B cell (primary cell): ENCODE measurements at regions not wholly inside any gene's neighbourhood (a gene's known extent, or its start where the extent isn't known, plus 50 kb on each side); places are given as distances from the start of the nearest gene placed in this dataset.

Experiments
- ATAC-seq: fragments of 200-7000 bp; cut with Tn5 transposase; one replicate; pipeline ENCODE4 v1.10.0; 2021; ENCODE audit warnings: low read depth, mild to moderate bottlenecking, moderate number of reproducible peaks, moderate library complexity
- CTCF ChIA-PET: fragments of 350-600 bp; sonication (Branson Sonifier 250); formaldehyde crosslinking; loops from one replicate; lab custom pipeline; 2021; ENCODE audit warnings: antibody characterized with exemption, inconsistent platforms; lab: Charles Lee
- POLR2A ChIA-PET: fragments of 350-600 bp; sonication (Branson Sonifier 250); formaldehyde crosslinking; loops from one replicate; lab custom pipeline; 2021; ENCODE audit warnings: antibody characterized with exemption; lab: Charles Lee
- DNase-seq: peaks from one replicate; pipeline ENCODE4 v3.0.0; 2013
- H2AFZ ChIP-seq: 2 replicates; pipeline ENCODE4 v1.6.1; 2012; ENCODE audit warnings: mild to moderate bottlenecking, low read depth, low read length; ENCODE audit not compliant: insufficient read depth, poor library complexity, severe bottlenecking
- H3K27ac ChIP-seq, 2 donors: 1 replicate in 1 of 2; 2 replicates in 1 of 2; pipeline ENCODE4 v1.5.1; 2012 to 2013; ENCODE audit warnings: low read length in 2 of 2, mild to moderate bottlenecking in 2 of 2, moderate library complexity in 1 of 2
- H3K27me3 ChIP-seq, 4 experiments: fragments of 200-600 bp in 1 of 4; sonication (generic) in 1 of 4; replicated peaks in 1 of 4; 1 replicate in 2 of 4; 2 replicates in 2 of 4; pipeline versions ENCODE4 v1.6.1 to v1.7.0; 2013 to 2016; ENCODE audit warnings: low read length in 3 of 4, mild to moderate bottlenecking in 2 of 4, mixed read lengths in 1 of 4, moderate library complexity in 1 of 4; ENCODE audit not compliant: insufficient read depth in 4 of 4, control insufficient read depth in 3 of 4; ENCODE audit errors: control extremely low read depth in 1 of 4
- H3K36me3 ChIP-seq, 2 experiments: replicated peaks in 1 of 2; 1 replicate in 1 of 2; 2 replicates in 1 of 2; pipeline versions ENCODE4 v1.6.1 to v1.7.1; 2013; ENCODE audit warnings: low read length in 1 of 2; ENCODE audit not compliant: insufficient read depth in 2 of 2, control insufficient read depth in 1 of 2; ENCODE audit errors: control extremely low read depth in 1 of 2, extremely low read depth in 1 of 2
- H3K4me1 ChIP-seq, 2 donors: fragments of 200-600 bp in 1 of 2; sonication (generic) in 1 of 2; 1 replicate in 1 of 2; 2 replicates in 1 of 2; pipeline versions ENCODE4 v1.5.1 to v1.6.1; 2013 to 2017; ENCODE audit warnings: low read length in 2 of 2; ENCODE audit not compliant: control insufficient read depth in 2 of 2, insufficient read depth in 2 of 2
- H3K4me2 ChIP-seq: replicated peaks from 2 replicates; pipeline ENCODE3; 2012; ENCODE audit warnings: mild to moderate bottlenecking, low read depth, low read length; ENCODE audit not compliant: poor library complexity, severe bottlenecking
- H3K4me3 ChIP-seq, 5 experiments: fragments of 200-600 bp in 1 of 5; sonication (generic) in 1 of 5; 1 replicate in 3 of 5; 2 replicates in 2 of 5; pipeline versions ENCODE4 v1.5.1 to v1.7.0; 2011 to 2016; ENCODE audit warnings: low read length in 4 of 5, mild to moderate bottlenecking in 4 of 5, low read depth in 2 of 5, control low read depth in 1 of 5, moderate library complexity in 1 of 5; ENCODE audit not compliant: insufficient read depth in 1 of 5; ENCODE audit errors: control extremely low read depth in 1 of 5, extremely low read depth in 1 of 5
- H3K79me2 ChIP-seq: fragments of 200-600 bp; sonication (generic); one replicate; pipeline ENCODE4 v1.6.0; 2016; ENCODE audit warnings: low read length; ENCODE audit not compliant: control insufficient read depth, insufficient read depth
- H3K9ac ChIP-seq: fragments of 200-600 bp; sonication (generic); 2 replicates; pipeline ENCODE4 v1.6.1; 2017; ENCODE audit warnings: mild to moderate bottlenecking, low read length, moderate library complexity
- H3K9me3 ChIP-seq, 3 donors: one replicate each; pipeline versions ENCODE4 v1.6.1 to v1.7.1; 2013; ENCODE audit warnings: low read length in 2 of 3; ENCODE audit not compliant: control insufficient read depth in 2 of 3, insufficient read depth in 1 of 3; ENCODE audit errors: control extremely low read depth in 1 of 3
- H4K20me1 ChIP-seq: 2 replicates; pipeline ENCODE4 v1.6.0; 2012; ENCODE audit warnings: mild to moderate bottlenecking, low read length; ENCODE audit not compliant: insufficient read depth, control insufficient read depth, poor library complexity, severe bottlenecking
- H3K27ac Mint-ChIP-seq: one replicate; pipeline ENCODE4 v1.8.0; 2021; ENCODE audit warnings: mixed read lengths
- H3K27me3 Mint-ChIP-seq: one replicate; pipeline ENCODE4 v1.8.0; 2021; ENCODE audit warnings: mixed read lengths
- H3K4me1 Mint-ChIP-seq: one replicate; pipeline ENCODE4 v1.8.0; 2021; ENCODE audit warnings: mixed read lengths
- H3K4me3 Mint-ChIP-seq: one replicate; pipeline ENCODE4 v1.8.0; 2021; ENCODE audit warnings: mixed read lengths
- H3K9me3 Mint-ChIP-seq: one replicate; pipeline ENCODE4 v1.8.0; 2022; ENCODE audit warnings: mixed read lengths; ENCODE audit not compliant: insufficient read depth
- CTCF ChIP-seq: fragments of 200-600 bp; IDR thresholded peaks from one replicate; pipeline ENCODE4 v1.8.0; 2022; ENCODE audit warnings: antibody characterized with exemption, mild to moderate bottlenecking
- EZH2 ChIP-seq: IDR thresholded peaks from 2 replicates; pipeline ENCODE4 v1.6.1; 2012; ENCODE audit warnings: borderline replicate concordance, low read depth, mild to moderate bottlenecking, moderate library complexity, low read length; ENCODE audit not compliant: insufficient read depth, poor library complexity, severe bottlenecking
- WGBS: methylation state at CpG from one replicate; pipeline ENCODE4 v1.1.5; 2013; ENCODE audit warnings: missing lambda C conversion rate; ENCODE audit not compliant: insufficient coverage; 5-methylcytosine and 5-hydroxymethylcytosine counted together
- intact Hi-C: fragments of 100-400 bp; cut with micrococcal nuclease; formaldehyde crosslinking; loops from one replicate; pipeline ENCODE4 v1.10.0; 2022

- ATAC-seq: no peak
These were observed 118.0 kb upstream of the PAXBP1 start for GRCh38 chr21:32889596-32889995.

GRCh38 chr21:32894321-32894720 is 122.8 kb upstream of the PAXBP1 start:
- Histone ChIP-seq H3K9me3 (peaks cover 0 to 4% (median 0%) of the 10 kb centered on the region in 3 donors), H3K27ac (no peak overlapping the region), H3K4me3 (no peak overlapping the region), H3K36me3 (no peaks in the 10 kb centered on the region), H3K9ac (no peak overlapping the region), H3K4me1 (peaks cover 0 to 6% of the 10 kb centered on the region in 2 donors), H3K27me3 (peaks cover 0 to 7% (median 3%) of the 10 kb centered on the region in 4 experiments), H3K4me2 (no peak overlapping the region), H2AFZ (no peak overlapping the region), H3K79me2 (no peaks in the 10 kb centered on the region), H4K20me1 (no peaks in the 10 kb centered on the region)
- intact Hi-C loops: no loop called here
- Mint-ChIP-seq H3K9me3 (peaks cover 4% of the 10 kb centered on the region), H3K27me3 (peaks cover 41% of the 10 kb centered on the region), H3K4me3 (no peak overlapping the region), H3K4me1 (peaks cover 10% of the 10 kb centered on the region), H3K27ac (no peak overlapping the region)
- DNase-seq (no peak), ATAC-seq (no peak)
- POLR2A ChIA-PET: no interaction called here
- no peak for TF ChIP-seq EZH2
- no peak for TF ChIP-seq CTCF
- CTCF ChIA-PET: no interaction called here

More at GRCh38 chr21:32889596-32889995, 118.0 kb upstream of the PAXBP1 start:
- no peaks in the 10 kb centered on the region for H3K79me2 ChIP-seq
- peaks cover 0 to 6% (median 0%) of the 10 kb centered on the region in 3 donors for H3K9me3 ChIP-seq
- H3K36me3 ChIP-seq: no peaks in the 10 kb centered on the region
- intact Hi-C loops: no loop called here
- Mint-ChIP-seq H3K27me3 (peaks cover 39% of the 10 kb centered on the region), H3K27ac (no peak overlapping the region), H3K9me3 (peaks cover 3% of the 10 kb centered on the region), H3K4me3 (no peak overlapping the region), H3K4me1 (no peaks in the 10 kb centered on the region)
- 63% methylated on average over 1 of the region's 3 CpGs for WGBS
- DNase-seq: no peak
- H3K9ac ChIP-seq: no peak overlapping the region
- no peaks in the 10 kb centered on the region for H4K20me1 ChIP-seq
- peaks cover 0 to 9% (median 6%) of the 10 kb centered on the region in 4 experiments for H3K27me3 ChIP-seq
- no peaks in the 10 kb centered on the region for H3K4me1 ChIP-seq
- no peak overlapping the region for H3K4me2 ChIP-seq
- H3K4me3 ChIP-seq: no peak overlapping the region
- H2AFZ ChIP-seq: no peak overlapping the region
- TF ChIP-seq EZH2 (no peak), CTCF (no peak)
- H3K27ac ChIP-seq: no peak overlapping the region
- POLR2A ChIA-PET: no interaction called here
- CTCF ChIA-PET: no interaction called here
